ENCODE measurements at regions not wholly inside any gene's neighbourhood (a gene's known extent, or its start where the extent isn't known, plus 50 kb on each side); places are given as distances from the start of the nearest gene placed in this dataset.

DNA sequence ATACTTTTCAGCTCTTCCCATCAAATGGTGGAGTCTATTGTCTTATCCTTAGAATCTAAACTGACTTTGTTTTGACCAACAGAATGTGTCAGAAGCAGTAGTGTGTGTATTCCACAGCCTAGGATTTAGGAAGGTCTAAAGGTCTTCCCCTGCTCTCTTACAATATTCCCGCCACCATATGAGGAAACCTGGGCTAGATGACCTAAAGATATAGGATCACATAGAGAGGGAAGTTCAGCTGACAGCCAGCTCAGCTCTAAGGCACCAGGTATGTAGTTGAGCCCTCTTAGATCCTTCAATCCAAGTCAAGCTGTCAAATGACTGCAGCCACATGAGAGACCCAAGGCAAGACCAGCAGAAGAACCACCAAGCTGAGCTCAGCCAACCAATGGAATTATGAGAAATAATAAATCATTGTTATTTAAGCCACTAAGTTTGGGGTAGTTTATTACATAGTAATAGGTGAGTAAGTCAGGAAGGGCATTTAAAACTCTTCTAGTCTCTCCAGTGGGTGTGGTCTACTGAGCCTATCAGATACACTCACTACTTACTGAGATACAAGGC, 227.7 kb upstream of the HES1 start:
- Histone ChIP-seq H4K20me1 (ENCODE audit: insufficient read depth) (no peaks in the 10 kb centered on the region), H3K79me2 (replicated peaks; ENCODE audit: insufficient read depth, low read length) (no peaks in the 10 kb centered on the region), H3K36me3 (ENCODE audit: insufficient read depth, low read length) (no peaks in the 10 kb centered on the region), H3K27me3 (ENCODE audit: insufficient read depth, low read depth, low read length) (no peaks in the 10 kb centered on the region), H3K4me3 (ENCODE audit: low read length) (no peak overlapping the region), H3K4me2 (ENCODE audit: low read length) (no peak overlapping the region), H3K27ac (ENCODE audit: low read length) (no peak overlapping the region), H3K9me2 (ENCODE audit: insufficient read depth, low read length) (no peaks in the 10 kb centered on the region), H3K9me3 (ENCODE audit: low read length) (no peaks in the 10 kb centered on the region), H3K9ac (ENCODE audit: low read length) (no peak overlapping the region), H3F3A (ENCODE audit: insufficient read depth, low read length, poor library complexity, severe bottlenecking) (no peaks in the 10 kb centered on the region), H2AFZ (ENCODE audit: low read depth, low read length) (no peak overlapping the region)
- TF ChIP-seq EZH2 (IDR thresholded peaks at IDR 0.05; ENCODE audit: borderline replicate concordance, insufficient read depth, low read length, poor library complexity, severe bottlenecking) (no peak), MXI1 (conservative IDR thresholded peaks at IDR 0.05; ENCODE audit: poor library complexity, severe bottlenecking) (no peak), TAF1 (IDR thresholded peaks at IDR 0.05; ENCODE audit: low read depth) (no peak), EP300 (conservative IDR thresholded peaks at IDR 0.05; ENCODE audit: poor library complexity, severe bottlenecking) (no peak)
- TF ChIP-seq, protein P1, sequence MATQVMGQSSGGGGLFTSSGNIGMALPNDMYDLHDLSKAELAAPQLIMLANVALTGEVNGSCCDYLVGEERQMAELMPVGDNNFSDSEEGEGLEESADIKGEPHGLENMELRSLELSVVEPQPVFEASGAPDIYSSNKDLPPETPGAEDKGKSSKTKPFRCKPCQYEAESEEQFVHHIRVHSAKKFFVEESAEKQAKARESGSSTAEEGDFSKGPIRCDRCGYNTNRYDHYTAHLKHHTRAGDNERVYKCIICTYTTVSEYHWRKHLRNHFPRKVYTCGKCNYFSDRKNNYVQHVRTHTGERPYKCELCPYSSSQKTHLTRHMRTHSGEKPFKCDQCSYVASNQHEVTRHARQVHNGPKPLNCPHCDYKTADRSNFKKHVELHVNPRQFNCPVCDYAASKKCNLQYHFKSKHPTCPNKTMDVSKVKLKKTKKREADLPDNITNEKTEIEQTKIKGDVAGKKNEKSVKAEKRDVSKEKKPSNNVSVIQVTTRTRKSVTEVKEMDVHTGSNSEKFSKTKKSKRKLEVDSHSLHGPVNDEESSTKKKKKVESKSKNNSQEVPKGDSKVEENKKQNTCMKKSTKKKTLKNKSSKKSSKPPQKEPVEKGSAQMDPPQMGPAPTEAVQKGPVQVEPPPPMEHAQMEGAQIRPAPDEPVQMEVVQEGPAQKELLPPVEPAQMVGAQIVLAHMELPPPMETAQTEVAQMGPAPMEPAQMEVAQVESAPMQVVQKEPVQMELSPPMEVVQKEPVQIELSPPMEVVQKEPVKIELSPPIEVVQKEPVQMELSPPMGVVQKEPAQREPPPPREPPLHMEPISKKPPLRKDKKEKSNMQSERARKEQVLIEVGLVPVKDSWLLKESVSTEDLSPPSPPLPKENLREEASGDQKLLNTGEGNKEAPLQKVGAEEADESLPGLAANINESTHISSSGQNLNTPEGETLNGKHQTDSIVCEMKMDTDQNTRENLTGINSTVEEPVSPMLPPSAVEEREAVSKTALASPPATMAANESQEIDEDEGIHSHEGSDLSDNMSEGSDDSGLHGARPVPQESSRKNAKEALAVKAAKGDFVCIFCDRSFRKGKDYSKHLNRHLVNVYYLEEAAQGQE (IDR thresholded peaks at IDR 0.05; ENCODE audit: borderline replicate concordance): no peak

DNA sequence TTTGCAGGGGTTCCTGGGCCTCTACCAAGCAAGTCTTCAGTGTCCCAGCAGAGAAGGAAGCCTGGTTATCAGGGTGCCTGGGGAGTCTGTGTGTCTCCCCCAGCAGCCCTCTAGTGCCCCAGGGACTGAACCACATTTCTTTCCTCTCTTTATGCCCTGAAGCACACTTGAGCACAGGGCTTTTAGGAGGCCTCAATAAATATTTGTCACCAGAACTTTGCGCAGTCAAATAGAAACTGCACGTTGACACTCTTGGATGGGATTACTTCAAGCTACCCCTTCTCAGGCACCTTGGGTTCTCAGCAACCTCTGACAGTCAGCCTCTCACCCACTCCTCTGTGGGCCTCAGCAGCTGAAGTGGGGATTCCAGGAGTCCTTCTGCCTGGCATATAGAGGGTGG, 226.6 kb upstream of the HES1 start:
- Histone ChIP-seq H3K36me3 (ENCODE audit: insufficient read depth, low read length) (no peaks in the 10 kb centered on the region), H3K79me2 (replicated peaks; ENCODE audit: insufficient read depth, low read length) (no peaks in the 10 kb centered on the region), H3K27me3 (ENCODE audit: insufficient read depth, low read depth, low read length) (no peaks in the 10 kb centered on the region), H3K4me2 (ENCODE audit: low read length) (no peak overlapping the region), H3K27ac (ENCODE audit: low read length) (no peak overlapping the region), H3K9ac (ENCODE audit: low read length) (no peak overlapping the region), H3K9me2 (ENCODE audit: insufficient read depth, low read length) (no peaks in the 10 kb centered on the region), H4K20me1 (ENCODE audit: insufficient read depth) (no peaks in the 10 kb centered on the region), H3F3A (ENCODE audit: insufficient read depth, low read length, poor library complexity, severe bottlenecking) (no peaks in the 10 kb centered on the region), H2AFZ (ENCODE audit: low read depth, low read length) (no peak overlapping the region), H3K4me3 (ENCODE audit: low read length) (no peak overlapping the region), H3K9me3 (ENCODE audit: low read length) (no peaks in the 10 kb centered on the region)
- TF ChIP-seq MXI1 (conservative IDR thresholded peaks at IDR 0.05; ENCODE audit: poor library complexity, severe bottlenecking) (no peak), SMC3 (conservative IDR thresholded peaks at IDR 0.05; ENCODE audit: poor library complexity) (no peak), POLR2AphosphoS5 (IDR thresholded peaks at IDR 0.05) (no peak), TAF1 (IDR thresholded peaks at IDR 0.05; ENCODE audit: low read depth) (no peak), EZH2 (IDR thresholded peaks at IDR 0.05; ENCODE audit: borderline replicate concordance, insufficient read depth, low read length, poor library complexity, severe bottlenecking) (no peak), EP300 (conservative IDR thresholded peaks at IDR 0.05; ENCODE audit: poor library complexity, severe bottlenecking) (no peak), RAD21 (conservative IDR thresholded peaks at IDR 0.05) (no peak)
- TF ChIP-seq, protein P2, sequence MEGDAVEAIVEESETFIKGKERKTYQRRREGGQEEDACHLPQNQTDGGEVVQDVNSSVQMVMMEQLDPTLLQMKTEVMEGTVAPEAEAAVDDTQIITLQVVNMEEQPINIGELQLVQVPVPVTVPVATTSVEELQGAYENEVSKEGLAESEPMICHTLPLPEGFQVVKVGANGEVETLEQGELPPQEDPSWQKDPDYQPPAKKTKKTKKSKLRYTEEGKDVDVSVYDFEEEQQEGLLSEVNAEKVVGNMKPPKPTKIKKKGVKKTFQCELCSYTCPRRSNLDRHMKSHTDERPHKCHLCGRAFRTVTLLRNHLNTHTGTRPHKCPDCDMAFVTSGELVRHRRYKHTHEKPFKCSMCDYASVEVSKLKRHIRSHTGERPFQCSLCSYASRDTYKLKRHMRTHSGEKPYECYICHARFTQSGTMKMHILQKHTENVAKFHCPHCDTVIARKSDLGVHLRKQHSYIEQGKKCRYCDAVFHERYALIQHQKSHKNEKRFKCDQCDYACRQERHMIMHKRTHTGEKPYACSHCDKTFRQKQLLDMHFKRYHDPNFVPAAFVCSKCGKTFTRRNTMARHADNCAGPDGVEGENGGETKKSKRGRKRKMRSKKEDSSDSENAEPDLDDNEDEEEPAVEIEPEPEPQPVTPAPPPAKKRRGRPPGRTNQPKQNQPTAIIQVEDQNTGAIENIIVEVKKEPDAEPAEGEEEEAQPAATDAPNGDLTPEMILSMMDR (IDR thresholded peaks at IDR 0.05; ENCODE audit: poor library complexity, severe bottlenecking): no peak
- TF ChIP-seq, protein P1 (IDR thresholded peaks at IDR 0.05; ENCODE audit: borderline replicate concordance): no peak

Data from neural cell (in vitro differentiated cells).